H1 (cell line): ENCODE measurements at regions not wholly inside any gene's neighbourhood (a gene's known extent, or its start where the extent isn't known, plus 50 kb on each side); places are given as distances from the start of the nearest gene placed in this dataset.
A peak's percentile ranks its signal among the peaks of the same experiment; 100 is the strongest.

Source experiments
- CTCF ChIA-PET: fragments of 300-600 bp; sonication (Branson Sonifier 250); formaldehyde crosslinking; loops from one replicate; lab custom pipeline; 2021; ENCODE audit not compliant: partially characterized antibody; lab: Charles Lee
- POLR2A ChIA-PET: fragments of 300-600 bp; sonication (Branson Sonifier 250); formaldehyde crosslinking; loops from one replicate; lab custom pipeline; 2021; ENCODE audit warnings: inconsistent platforms; ENCODE audit not compliant: partially characterized antibody; lab: Charles Lee
- DNase-seq, 2 experiments: peaks; one replicate each; pipeline versions ENCODE4 v3.0.0 to v3.0.0-alpha.2; 2010 to 2022; ENCODE audit warnings: low spot score in 2 of 2, low read depth in 1 of 2, mixed read lengths in 1 of 2
- FAIRE-seq: peaks from 2 replicates; lab custom pipeline; 2011; peaks lifted over from hg19 to GRCh38; lab: Jason Lieb, UNC
- H2AFZ ChIP-seq: 2 replicates; pipeline ENCODE4 v1.8.1; 2012; ENCODE audit warnings: low read length, inconsistent platforms
- H2AK5ac ChIP-seq: 2 replicates; pipeline ENCODE4 v1.6.1; 2013; ENCODE audit warnings: low read depth, low read length
- H2BK120ac ChIP-seq: replicated peaks from 2 replicates; pipeline ENCODE3; 2013; ENCODE audit warnings: low read depth, low read length, inconsistent platforms
- H2BK12ac ChIP-seq: 2 replicates; pipeline ENCODE4 v1.6.1; 2013; ENCODE audit warnings: low read depth, low read length
- H2BK15ac ChIP-seq: 2 replicates; pipeline ENCODE4 v1.6.1; 2013; ENCODE audit warnings: low read length
- H2BK20ac ChIP-seq: 2 replicates; pipeline ENCODE4 v1.6.1; 2013; ENCODE audit warnings: low read length
- H2BK5ac ChIP-seq: 2 replicates; pipeline ENCODE4 v1.6.1; 2013; ENCODE audit warnings: low read depth, low read length
- H3K14ac ChIP-seq: 2 replicates; pipeline ENCODE4 v1.6.1; 2013; ENCODE audit warnings: inconsistent platforms; ENCODE audit not compliant: insufficient read length
- H3K18ac ChIP-seq: 2 replicates; pipeline ENCODE4 v1.6.1; 2013; ENCODE audit warnings: low read length; ENCODE audit errors: extremely low read depth
- H3K23ac ChIP-seq: 2 replicates; pipeline ENCODE4 v1.6.1; 2013; ENCODE audit warnings: inconsistent platforms; ENCODE audit not compliant: insufficient read length
- H3K23me2 ChIP-seq: 2 replicates; pipeline ENCODE4 v1.6.1; 2013; ENCODE audit warnings: low read depth, low read length
- H3K27ac ChIP-seq: 2 replicates; pipeline ENCODE4 v1.6.1; 2011; ENCODE audit warnings: low read depth, low read length, inconsistent platforms
- H3K27me3 ChIP-seq, 4 experiments: replicated peaks in 1 of 4; 1 replicate in 1 of 4; 2 replicates in 3 of 4; pipeline versions ENCODE4 v1.6.1 to v1.8.1; 2011 to 2013; ENCODE audit warnings: low read length in 3 of 4, mild to moderate bottlenecking in 3 of 4, inconsistent platforms in 2 of 4, mixed read lengths in 2 of 4, moderate library complexity in 1 of 4; ENCODE audit not compliant: control insufficient read depth in 3 of 4, insufficient read depth in 3 of 4; ENCODE audit errors: extremely low read depth in 1 of 4
- H3K36me3 ChIP-seq, 4 experiments: 2 replicates each; pipeline versions ENCODE4 v1.6.1 to v1.8.1; 2011 to 2013; ENCODE audit warnings: mild to moderate bottlenecking in 4 of 4, low read length in 3 of 4, moderate library complexity in 2 of 4, control low read depth in 1 of 4, inconsistent platforms in 1 of 4; ENCODE audit not compliant: insufficient read depth in 4 of 4, control insufficient read depth in 2 of 4
- H3K4ac ChIP-seq: replicated peaks from 2 replicates; pipeline ENCODE3; 2013; ENCODE audit warnings: low read length, low read depth, mixed read lengths, inconsistent platforms; ENCODE audit not compliant: insufficient read length
- H3K4me1 ChIP-seq, 4 experiments: replicated peaks in 1 of 4; 1 replicate in 1 of 4; 2 replicates in 3 of 4; pipeline versions ENCODE4 v1.6.1 to v1.8.1; 2011 to 2013; ENCODE audit warnings: low read length in 3 of 4, inconsistent platforms in 2 of 4, mixed read lengths in 1 of 4; ENCODE audit not compliant: insufficient read depth in 4 of 4, control insufficient read depth in 3 of 4
- H3K4me2 ChIP-seq, 2 experiments: 2 replicates each; pipeline versions ENCODE4 v1.6.1 to v1.8.1; 2011 to 2013; ENCODE audit warnings: low read depth in 2 of 2, low read length in 2 of 2, control low read depth in 1 of 2, inconsistent platforms in 1 of 2, mild to moderate bottlenecking in 1 of 2; ENCODE audit not compliant: insufficient read depth in 1 of 2
- H3K4me3 ChIP-seq, 4 experiments: fragments of 200-600, 300-600 bp in 1 of 4; sonication (generic), shearing (Covaris generic), sonication (Bioruptor Twin) in 1 of 4; 2 replicates each; pipeline versions ENCODE4 v1.5.1 to v1.8.1; 2011 to 2016; ENCODE audit warnings: low read length in 4 of 4, low read depth in 3 of 4, control low read depth in 2 of 4, inconsistent platforms in 2 of 4, mild to moderate bottlenecking in 2 of 4, mixed read lengths in 1 of 4, moderate library complexity in 1 of 4; ENCODE audit not compliant: insufficient read depth in 2 of 4; ENCODE audit errors: extremely low read depth in 1 of 4
- H3K56ac ChIP-seq: replicated peaks from 2 replicates; pipeline ENCODE3; 2013; ENCODE audit warnings: low read depth, mild to moderate bottlenecking, mixed read lengths, low read length, inconsistent platforms; ENCODE audit not compliant: insufficient read length
- H3K79me1 ChIP-seq: 2 replicates; pipeline ENCODE4 v1.6.1; 2013; ENCODE audit warnings: low read depth, low read length, control low read depth
- H3K79me2 ChIP-seq, 2 experiments: 2 replicates each; pipeline versions ENCODE4 v1.6.1 to v1.8.1; 2012 to 2013; ENCODE audit warnings: low read length in 2 of 2, mild to moderate bottlenecking in 2 of 2, inconsistent platforms in 1 of 2; ENCODE audit not compliant: insufficient read depth in 2 of 2, control insufficient read depth in 1 of 2
- H3K9ac ChIP-seq, 4 experiments: replicated peaks in 1 of 4; 1 replicate in 1 of 4; 2 replicates in 3 of 4; pipeline versions ENCODE4 v1.6.1 to v1.8.1; 2011 to 2013; ENCODE audit warnings: low read depth in 3 of 4, low read length in 3 of 4, control low read depth in 2 of 4, mild to moderate bottlenecking in 2 of 4, moderate library complexity in 2 of 4, inconsistent platforms in 1 of 4; ENCODE audit errors: extremely low read depth in 1 of 4
- H3K9me3 ChIP-seq, 2 experiments: 2 replicates each; pipeline versions ENCODE4 v1.6.1 to v1.8.1; 2012 to 2013; ENCODE audit warnings: mild to moderate bottlenecking in 2 of 2, moderate library complexity in 2 of 2, control low read depth in 1 of 2, inconsistent platforms in 1 of 2, low read depth in 1 of 2, low read length in 1 of 2, mixed read lengths in 1 of 2; ENCODE audit not compliant: insufficient read depth in 2 of 2
- H4K20me1 ChIP-seq, 2 experiments: replicated peaks in 1 of 2; 2 replicates each; pipeline versions ENCODE3 to v1.8.1; 2011 to 2013; ENCODE audit warnings: inconsistent platforms in 2 of 2, low read length in 2 of 2, mild to moderate bottlenecking in 1 of 2; ENCODE audit not compliant: insufficient read depth in 2 of 2, control insufficient read depth in 1 of 2
- H4K5ac ChIP-seq: 2 replicates; pipeline ENCODE4 v1.6.1; 2013; ENCODE audit warnings: low read length, low read depth, mixed read lengths, inconsistent platforms; ENCODE audit not compliant: insufficient read length
- H4K8ac ChIP-seq: 2 replicates; pipeline ENCODE4 v1.8.0; 2013; ENCODE audit warnings: mild to moderate bottlenecking, moderate library complexity, low read length, inconsistent platforms; ENCODE audit not compliant: insufficient read depth; ENCODE audit errors: extremely low read depth
- H4K91ac ChIP-seq: replicated peaks from 2 replicates; pipeline ENCODE3; 2013; ENCODE audit warnings: low read length, mixed read lengths, inconsistent platforms; ENCODE audit not compliant: insufficient read length
- CTCF ChIP-seq, 3 experiments: IDR thresholded peaks; 1 replicate in 2 of 3; 2 replicates in 1 of 3; pipeline versions ENCODE4 v1.5.1 to v1.6.1; 2011; ENCODE audit warnings: low read length in 3 of 3, mild to moderate bottlenecking in 3 of 3, inconsistent platforms in 2 of 3, low read depth in 1 of 3, moderate library complexity in 1 of 3; ENCODE audit not compliant: insufficient read depth in 1 of 3; ENCODE audit errors: control extremely low read depth in 1 of 3
- EGR1 ChIP-seq: IDR thresholded peaks from 2 replicates; pipeline ENCODE4 v1.6.1; 2011; ENCODE audit warnings: low read depth, low read length, borderline replicate concordance
- MAFK ChIP-seq: IDR thresholded peaks from 2 replicates; pipeline ENCODE4 v1.6.1; 2012; ENCODE audit warnings: low read depth, mild to moderate bottlenecking, improper control_type of control experiment, low read length
- WGBS, 2 experiments: shearing (Covaris generic) in 1 of 2; methylation state at CpG; one replicate each; pipeline versions ENCODE4 v1.1.6 to v1.1.7; 2013 to 2015; ENCODE audit warnings: low lambda C conversion rate in 2 of 2, mixed read lengths in 2 of 2, inconsistent platforms in 1 of 2, low coverage in 1 of 2, missing lambda C conversion rate in 1 of 2; ENCODE audit not compliant: insufficient replicate concordance in 2 of 2, insufficient coverage in 1 of 2, insufficient read length in 1 of 2; ENCODE audit errors: extremely low coverage in 1 of 2, missing lambda C conversion rate in 1 of 2; 5-methylcytosine and 5-hydroxymethylcytosine counted together

GRCh38 chr11:90496722-90497121 lies 273.9 kb upstream of the CHORDC1 start:
- Histone ChIP-seq H3K9me3 (no peaks in the 10 kb centered on the region), H3K4ac (no peak overlapping the region), H3K27ac (no peak overlapping the region), H4K20me1 (no peaks in the 10 kb centered on the region), H4K5ac (no peak overlapping the region), H3K4me3 (no peak overlapping the region), H3K4me1 (no peaks in the 10 kb centered on the region), H3K14ac (no peak overlapping the region), H3K79me1 (no peaks in the 10 kb centered on the region), H3K27me3 (no peaks in the 10 kb centered on the region), H3K56ac (no peak overlapping the region), H3K23ac (no peak overlapping the region), H4K91ac (no peak overlapping the region), H2BK20ac (no peak overlapping the region), H2BK5ac (no peak overlapping the region), H2BK15ac (no peak overlapping the region), H3K9ac (no peak overlapping the region), H2AK5ac (no peak overlapping the region), H3K4me2 (no peak overlapping the region), H3K18ac (no peak overlapping the region), H3K79me2 (no peaks in the 10 kb centered on the region), H2BK120ac (no peak overlapping the region), H2BK12ac (no peak overlapping the region), H2AFZ (no peak overlapping the region), H4K8ac (no peak overlapping the region), H3K36me3 (no peaks in the 10 kb centered on the region), H3K23me2 (no peaks in the 10 kb centered on the region)
- POLR2A ChIA-PET: no interaction called here
- CTCF ChIA-PET: interaction anchor here (0.6 kb wide), 1 partner anchor 1997 kb away, joined by 3 read pairs; no protein-coding TSS in a partner anchor
- TF ChIP-seq CTCF (IDR thresholded peaks at IDR 0.05; ENCODE audit: control extremely low read depth in 1 of 3, insufficient read depth in 1 of 3, low read depth in 1 of 3, low read length in 3 of 3) (no peak), MAFK (peak; percentile 51), EGR1 (no peak)
- FAIRE-seq (no peak), DNase-seq (no peak)
- WGBS, 2 experiments: 82% methylated on average over 1 of the region's 1 CpG; no CpG with 5 or more reads in 1 of the 2 experiments
